ENCODE measurements at regions not wholly inside any gene's neighbourhood (a gene's known extent, or its start where the extent isn't known, plus 50 kb on each side); places are given as distances from the start of the nearest gene placed in this dataset.

DNA sequence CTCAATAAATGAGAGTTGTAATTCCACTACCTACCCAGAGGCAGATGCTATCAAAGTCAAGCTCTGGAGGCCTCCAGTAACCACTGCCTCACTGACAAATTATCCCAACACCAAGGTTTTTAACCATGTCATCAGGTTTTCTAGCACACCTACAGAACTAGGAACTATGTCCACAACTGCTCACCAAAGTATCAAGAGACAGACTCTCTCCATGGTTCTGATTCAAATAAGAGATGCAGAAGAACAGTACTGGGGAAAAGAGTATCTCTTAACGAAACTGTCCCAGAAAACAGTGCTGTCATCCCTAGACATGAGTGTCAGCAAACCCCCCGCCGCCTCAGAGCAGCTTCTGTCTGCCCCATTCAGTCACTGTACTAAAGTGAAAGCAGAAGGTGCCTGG lies 301.7 kb downstream of the OMA1 start:
- Histone ChIP-seq H3K4me3 (no peak overlapping the region), H3K27me3 (no peaks in the 10 kb centered on the region), H3K36me3 (no peaks in the 10 kb centered on the region), H3K9me3 (no peaks in the 10 kb centered on the region), H3K4me1 (peaks cover 0 to 8% (median 2%) of the 10 kb centered on the region in 4 donors), H3K27ac (no peak overlapping the region)
- no peak for DNase-seq
- TF ChIP-seq, protein P1, sequence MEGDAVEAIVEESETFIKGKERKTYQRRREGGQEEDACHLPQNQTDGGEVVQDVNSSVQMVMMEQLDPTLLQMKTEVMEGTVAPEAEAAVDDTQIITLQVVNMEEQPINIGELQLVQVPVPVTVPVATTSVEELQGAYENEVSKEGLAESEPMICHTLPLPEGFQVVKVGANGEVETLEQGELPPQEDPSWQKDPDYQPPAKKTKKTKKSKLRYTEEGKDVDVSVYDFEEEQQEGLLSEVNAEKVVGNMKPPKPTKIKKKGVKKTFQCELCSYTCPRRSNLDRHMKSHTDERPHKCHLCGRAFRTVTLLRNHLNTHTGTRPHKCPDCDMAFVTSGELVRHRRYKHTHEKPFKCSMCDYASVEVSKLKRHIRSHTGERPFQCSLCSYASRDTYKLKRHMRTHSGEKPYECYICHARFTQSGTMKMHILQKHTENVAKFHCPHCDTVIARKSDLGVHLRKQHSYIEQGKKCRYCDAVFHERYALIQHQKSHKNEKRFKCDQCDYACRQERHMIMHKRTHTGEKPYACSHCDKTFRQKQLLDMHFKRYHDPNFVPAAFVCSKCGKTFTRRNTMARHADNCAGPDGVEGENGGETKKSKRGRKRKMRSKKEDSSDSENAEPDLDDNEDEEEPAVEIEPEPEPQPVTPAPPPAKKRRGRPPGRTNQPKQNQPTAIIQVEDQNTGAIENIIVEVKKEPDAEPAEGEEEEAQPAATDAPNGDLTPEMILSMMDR (IDR thresholded peaks at IDR 0.05): no peak

DNA sequence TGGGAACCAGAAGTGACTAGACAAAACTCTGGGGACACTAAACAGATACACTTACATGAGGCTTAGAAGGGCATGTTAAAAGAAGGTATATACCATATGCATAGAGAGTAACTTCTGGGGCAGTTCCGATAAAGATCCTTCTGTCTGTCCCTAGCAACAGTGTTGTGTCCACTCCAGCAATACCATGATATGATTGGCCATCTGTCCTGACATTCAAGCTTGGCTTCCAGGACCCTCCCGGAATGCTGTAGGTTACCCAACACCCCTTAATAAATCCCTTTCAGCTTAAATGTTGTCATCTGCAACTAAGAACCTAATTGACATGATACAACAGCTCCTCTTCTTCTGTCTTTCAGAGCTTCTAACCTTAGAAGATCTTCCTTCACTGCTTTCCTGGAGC lies 307.7 kb downstream of the OMA1 start:
- no peak for DNase-seq
- no peaks in the 10 kb centered on the region for H3K9me3 ChIP-seq
- no peaks in the 10 kb centered on the region for H3K27me3 ChIP-seq
- TF ChIP-seq POLR2A (IDR thresholded peaks at IDR 0.05): no peak
- TF ChIP-seq, protein P1 (IDR thresholded peaks at IDR 0.05): no peak
- H3K27ac ChIP-seq: no peak overlapping the region
- H3K4me1 ChIP-seq: no peaks in the 10 kb centered on the region
- no peaks in the 10 kb centered on the region for H3K36me3 ChIP-seq
- H3K4me3 ChIP-seq: no peak overlapping the region

DNA sequence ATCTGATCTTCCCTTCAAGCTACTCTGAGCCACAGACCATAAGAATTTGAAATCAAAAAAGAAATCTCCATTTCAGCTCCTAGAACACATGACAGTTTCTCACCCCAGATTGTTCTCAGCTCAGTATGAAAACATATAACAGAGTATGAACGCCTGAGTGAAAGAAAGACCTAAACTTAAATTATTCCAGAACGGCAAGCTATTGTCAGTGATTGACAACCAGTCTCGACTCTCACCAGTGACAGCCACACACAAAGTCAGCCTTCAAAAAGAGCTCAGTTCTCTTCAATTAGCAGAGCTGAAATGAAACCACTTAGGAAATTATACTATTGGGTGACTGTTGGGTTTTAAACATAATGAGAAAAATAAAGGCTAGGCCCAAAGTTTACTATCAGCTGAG lies 312.8 kb downstream of the OMA1 start:
- TF ChIP-seq, protein P1 (IDR thresholded peaks at IDR 0.05): no peak
- TF ChIP-seq POLR2A (IDR thresholded peaks at IDR 0.05): no peak
- Histone ChIP-seq H3K9me3 (no peaks in the 10 kb centered on the region), H3K36me3 (no peaks in the 10 kb centered on the region), H3K27me3 (no peaks in the 10 kb centered on the region), H3K4me3 (no peak overlapping the region), H3K27ac (no peak overlapping the region), H3K4me1 (no peaks in the 10 kb centered on the region)
- no peak for DNase-seq

DNA sequence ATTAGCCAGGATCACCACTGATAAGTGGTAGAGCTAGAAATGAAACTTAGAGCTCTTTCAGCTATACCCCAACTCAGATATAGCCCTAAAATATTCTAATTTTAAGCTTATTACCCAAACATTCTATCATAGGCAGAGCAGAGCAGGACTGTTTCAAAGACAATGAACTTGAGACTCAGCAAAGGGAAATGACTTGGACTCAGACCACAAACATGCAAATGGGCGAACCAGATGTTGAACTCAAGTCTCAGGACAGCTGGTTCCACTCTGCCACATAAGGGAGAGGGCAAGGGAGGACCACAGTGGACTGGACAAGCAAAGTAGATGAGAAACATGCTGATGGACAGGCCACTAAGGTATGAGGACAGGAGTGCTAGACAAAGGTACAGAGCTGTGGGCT lies 315.3 kb downstream of the OMA1 start:
- TF ChIP-seq, protein P1 (IDR thresholded peaks at IDR 0.05): no peak
- no peak for TF ChIP-seq POLR2A (IDR thresholded peaks at IDR 0.05)
- Histone ChIP-seq H3K36me3 (no peaks in the 10 kb centered on the region), H3K4me1 (no peaks in the 10 kb centered on the region)

DNA sequence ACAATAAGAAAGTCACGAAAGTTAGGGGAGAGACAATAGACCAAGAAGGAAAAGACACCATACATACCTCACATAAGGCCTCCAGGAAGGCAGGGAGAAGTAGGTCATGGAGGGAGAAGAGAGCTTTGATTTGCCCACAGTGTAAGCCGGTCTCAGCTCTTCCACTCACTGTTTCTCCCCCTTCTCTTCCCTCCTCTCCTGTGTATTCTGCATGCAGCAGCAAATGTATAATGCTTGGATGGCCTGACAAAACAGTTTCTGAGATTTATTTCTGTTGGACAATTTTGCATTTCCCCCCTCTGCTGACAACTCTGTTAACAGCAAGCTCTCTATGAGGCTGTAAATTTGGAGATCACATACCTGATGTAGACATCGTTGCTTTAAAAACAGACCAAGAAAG lies 318.9 kb downstream of the OMA1 start:
- H3K36me3 ChIP-seq: no peaks in the 10 kb centered on the region
- H3K27me3 ChIP-seq: no peaks in the 10 kb centered on the region
- no peaks in the 10 kb centered on the region for H3K9me3 ChIP-seq
- H3K27ac ChIP-seq: no peak overlapping the region
- no peak overlapping the region for H3K4me3 ChIP-seq
- no peak for DNase-seq
- TF ChIP-seq, protein P1 (IDR thresholded peaks at IDR 0.05): no peak
- TF ChIP-seq POLR2A (IDR thresholded peaks at IDR 0.05): no peak
- H3K4me1 ChIP-seq: no peaks in the 10 kb centered on the region

More for the DNA sequence above, 315.3 kb downstream of the OMA1 start:
- no peak for DNase-seq
- H3K4me3 ChIP-seq: no peak overlapping the region
- no peak overlapping the region for H3K27ac ChIP-seq
- H3K9me3 ChIP-seq: no peaks in the 10 kb centered on the region
- no peaks in the 10 kb centered on the region for H3K27me3 ChIP-seq

DNA sequence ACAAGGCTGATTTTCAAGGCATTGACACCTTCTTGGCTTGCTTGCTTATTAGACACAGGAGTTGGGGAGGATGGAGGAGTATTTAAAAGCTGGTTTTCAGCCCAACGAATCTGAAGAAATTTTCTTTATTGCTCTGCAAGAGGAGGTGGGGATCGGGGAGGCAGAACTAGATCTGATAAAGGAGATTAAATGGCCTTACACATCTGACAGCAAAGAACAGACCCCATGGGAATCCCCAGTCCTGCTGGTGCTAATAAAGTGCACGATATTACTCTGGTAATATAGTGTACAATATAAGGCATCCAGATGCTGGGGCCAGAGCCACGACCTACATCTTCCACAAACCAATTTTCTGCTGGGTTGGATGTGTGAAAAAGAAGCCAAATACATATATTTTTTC lies 323.0 kb downstream of the OMA1 start:
- TF ChIP-seq, protein P1 (IDR thresholded peaks at IDR 0.05): no peak
- no peak for TF ChIP-seq POLR2A (IDR thresholded peaks at IDR 0.05)
- H3K4me1 ChIP-seq: no peaks in the 10 kb centered on the region
- H3K4me3 ChIP-seq: no peak overlapping the region
- no peaks in the 10 kb centered on the region for H3K36me3 ChIP-seq
- no peaks in the 10 kb centered on the region for H3K27me3 ChIP-seq
- H3K9me3 ChIP-seq: no peaks in the 10 kb centered on the region
- no peak overlapping the region for H3K27ac ChIP-seq
- no peak for DNase-seq

Data from Peyer's patch (tissue), 4 donors.